NCI-H524 (cell line): ENCODE measurements at regions not wholly inside any gene's neighbourhood (a gene's known extent, or its start where the extent isn't known, plus 50 kb on each side); places are given as distances from the start of the nearest gene placed in this dataset.
A peak's percentile ranks its signal among the peaks of the same experiment; 100 is the strongest.
"Not testable (repeated sequence)": the region's sequence is repeated elsewhere in the genome, so short reads cannot be mapped to it uniquely, and the experiment has no call there.

Experiments used
- DNase-seq, 2 experiments: peaks; one replicate each; lab custom pipeline; 2025; lab: John Stamatoyannopoulos, UW

DNA sequence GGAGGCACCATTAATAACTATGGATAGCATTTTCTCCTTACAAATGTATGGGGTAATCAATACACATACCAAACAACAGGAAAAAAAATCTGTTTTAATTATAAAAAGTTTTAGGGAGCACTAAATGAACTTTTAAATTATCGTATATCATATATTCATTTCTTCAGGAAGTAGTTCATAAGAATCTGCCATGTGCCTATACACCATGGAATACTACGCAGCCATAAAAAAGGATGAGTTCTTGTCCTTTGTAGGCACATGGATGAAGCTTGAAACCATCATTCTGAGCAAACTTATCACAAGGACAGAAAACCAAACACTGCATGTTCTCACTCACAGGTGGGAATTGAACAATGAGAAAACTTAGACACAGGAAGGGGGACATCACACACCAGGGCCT is 162.1 kb upstream of the RASA1 start:
- DNase-seq = no peak

DNA sequence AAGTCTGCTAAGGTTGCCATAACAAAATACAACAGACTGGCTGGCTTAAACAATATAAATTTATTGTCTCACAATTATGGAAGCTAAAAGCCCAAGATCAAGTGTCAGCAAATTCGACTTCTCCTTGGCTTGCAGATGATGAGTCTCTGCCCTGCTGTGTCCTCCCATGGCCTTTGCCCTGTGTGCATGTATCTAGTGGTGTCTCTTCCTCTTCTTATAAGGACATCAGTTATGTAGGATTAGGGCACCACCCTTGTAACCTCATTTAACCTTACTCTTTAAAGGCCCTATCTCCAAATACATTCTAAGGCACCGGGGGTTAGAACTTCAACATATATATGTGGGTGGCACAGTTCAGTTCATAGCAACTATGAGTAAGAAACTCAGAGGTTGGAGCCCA is 157.9 kb upstream of the RASA1 start:
- no peak for DNase-seq

DNA sequence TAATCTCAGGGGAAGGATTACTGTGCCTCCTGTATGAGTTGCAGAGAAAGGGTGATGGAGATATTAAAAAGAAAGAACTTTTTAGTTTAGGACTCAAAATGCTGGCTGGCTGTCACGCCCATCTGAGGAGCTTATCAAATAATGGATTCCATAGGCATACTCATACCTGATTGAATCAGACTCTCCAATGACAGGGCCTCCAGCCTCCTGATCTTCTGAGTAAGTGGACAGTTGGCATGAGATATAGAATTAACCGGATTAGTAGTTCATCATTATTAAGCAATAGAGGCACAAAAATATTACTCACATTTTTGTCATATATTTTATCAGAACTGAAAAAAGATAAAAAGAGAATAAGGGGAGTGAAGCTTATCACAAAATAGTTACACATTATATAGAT is 157.0 kb upstream of the RASA1 start:
- DNase-seq = no peak

DNA sequence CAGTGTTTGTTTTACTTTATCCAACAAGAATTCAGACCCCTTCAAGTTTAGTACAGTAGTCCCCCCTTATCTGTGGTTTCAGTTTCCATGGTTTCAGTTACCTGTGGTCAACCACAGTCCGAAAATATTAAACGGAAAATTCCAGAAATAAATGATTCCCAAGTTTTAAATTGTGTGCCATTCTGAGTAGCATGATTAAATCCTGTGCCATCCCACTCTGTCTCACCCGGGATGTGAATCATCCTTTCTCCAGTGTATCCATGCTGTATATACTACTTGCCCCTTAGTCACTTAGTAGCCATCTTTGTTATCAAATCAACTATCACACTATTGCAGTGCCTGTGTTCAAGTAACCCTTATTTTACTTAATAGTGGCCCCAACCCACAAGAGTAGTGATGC is 153.8 kb upstream of the RASA1 start:
- no peak for DNase-seq

DNA sequence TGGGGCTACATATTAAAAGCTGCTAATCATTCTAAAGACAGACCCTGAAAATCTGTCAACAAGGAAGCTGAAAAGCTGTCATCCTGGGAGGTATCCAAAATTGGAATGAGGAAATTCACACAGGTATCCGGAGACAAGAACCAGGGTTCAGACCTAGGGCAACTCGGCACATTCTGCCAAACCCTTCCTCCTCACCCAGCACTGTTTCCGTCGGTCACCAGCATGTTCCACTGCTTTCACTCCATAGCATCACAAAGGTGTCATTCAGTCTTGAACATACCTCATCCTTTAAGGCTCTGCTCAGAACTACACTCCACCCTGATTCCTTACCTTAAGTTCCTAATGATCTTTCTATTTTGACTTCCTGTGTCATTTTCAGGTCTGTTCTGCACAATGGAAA is 153.1 kb upstream of the RASA1 start:
- DNase-seq = no peak

DNA sequence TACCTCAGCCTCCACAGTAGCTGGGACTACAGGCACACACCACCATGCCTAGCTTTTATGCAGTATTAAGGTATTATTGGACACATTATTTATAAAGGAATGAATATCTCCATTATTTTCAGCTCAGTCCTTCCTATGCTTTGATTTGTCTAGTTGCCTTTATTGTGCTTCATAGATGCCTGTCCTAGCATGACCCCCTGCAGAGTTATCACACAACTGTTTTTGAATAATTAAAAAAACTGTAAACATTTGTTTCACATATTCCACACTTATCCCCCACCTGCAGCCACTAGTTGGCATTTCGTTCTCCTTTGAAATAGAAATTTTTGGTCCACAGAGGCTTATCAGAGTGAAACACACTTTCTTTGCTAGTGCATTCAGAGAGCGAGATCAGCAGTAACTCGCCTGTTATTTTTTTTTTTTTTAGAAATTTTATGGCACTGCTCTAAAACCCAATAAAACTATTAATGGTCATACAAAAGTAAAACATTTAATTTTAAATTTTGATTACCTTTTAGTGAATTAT is 151.8 kb upstream of the RASA1 start:
- DNase-seq = no peak

DNA sequence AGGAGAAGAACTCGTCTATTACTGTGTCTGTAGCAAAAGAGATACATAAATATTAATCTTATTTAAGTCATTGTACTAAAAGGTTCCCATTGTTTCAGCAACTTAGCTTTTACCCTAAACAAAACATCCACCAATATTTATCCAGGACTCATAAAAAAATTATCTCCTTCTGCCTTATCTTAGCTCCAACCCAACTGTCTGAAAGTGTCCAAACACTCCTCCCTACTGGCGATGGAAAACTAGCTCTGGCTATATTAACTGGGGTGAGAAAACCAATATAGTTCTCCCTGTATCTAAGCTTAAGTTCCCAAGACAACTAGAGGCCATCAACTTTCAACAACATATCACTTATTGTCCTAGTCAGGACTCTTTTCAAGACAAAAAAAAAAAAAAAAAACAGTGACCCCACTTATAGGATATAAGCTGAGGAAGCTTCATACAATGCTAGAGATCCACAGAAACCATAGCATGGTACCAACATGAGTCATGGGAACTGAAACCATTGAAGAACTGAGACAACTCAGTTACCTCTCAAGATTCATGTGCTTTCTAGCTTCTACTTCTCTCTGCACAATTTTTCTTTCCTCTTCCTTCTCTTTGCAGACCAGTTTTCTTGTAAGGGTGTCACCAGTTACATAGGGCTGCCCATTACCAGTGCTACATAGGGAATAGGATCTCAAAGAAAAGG is 150.7 kb upstream of the RASA1 start:
- no peak for DNase-seq

DNA sequence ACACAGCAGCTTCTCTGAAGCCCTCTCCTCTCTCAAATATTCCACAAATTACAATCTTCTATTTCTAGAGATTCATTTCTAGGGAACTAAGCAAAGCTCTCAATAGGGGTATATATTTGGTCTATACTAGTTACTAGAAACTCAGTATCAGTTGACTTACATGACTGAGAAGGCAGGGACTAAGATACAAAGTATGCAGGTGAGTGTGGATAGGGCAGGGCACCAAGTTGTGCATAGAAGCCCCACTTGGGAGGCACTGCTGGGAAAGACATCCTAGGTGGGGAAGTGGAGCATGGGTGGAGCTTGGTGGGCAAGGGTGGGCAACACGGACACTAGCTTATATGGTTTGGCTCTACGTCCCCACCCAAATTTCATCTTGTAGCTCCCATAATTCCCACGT is 148.1 kb upstream of the RASA1 start:
- DNase-seq = no peak

DNA sequence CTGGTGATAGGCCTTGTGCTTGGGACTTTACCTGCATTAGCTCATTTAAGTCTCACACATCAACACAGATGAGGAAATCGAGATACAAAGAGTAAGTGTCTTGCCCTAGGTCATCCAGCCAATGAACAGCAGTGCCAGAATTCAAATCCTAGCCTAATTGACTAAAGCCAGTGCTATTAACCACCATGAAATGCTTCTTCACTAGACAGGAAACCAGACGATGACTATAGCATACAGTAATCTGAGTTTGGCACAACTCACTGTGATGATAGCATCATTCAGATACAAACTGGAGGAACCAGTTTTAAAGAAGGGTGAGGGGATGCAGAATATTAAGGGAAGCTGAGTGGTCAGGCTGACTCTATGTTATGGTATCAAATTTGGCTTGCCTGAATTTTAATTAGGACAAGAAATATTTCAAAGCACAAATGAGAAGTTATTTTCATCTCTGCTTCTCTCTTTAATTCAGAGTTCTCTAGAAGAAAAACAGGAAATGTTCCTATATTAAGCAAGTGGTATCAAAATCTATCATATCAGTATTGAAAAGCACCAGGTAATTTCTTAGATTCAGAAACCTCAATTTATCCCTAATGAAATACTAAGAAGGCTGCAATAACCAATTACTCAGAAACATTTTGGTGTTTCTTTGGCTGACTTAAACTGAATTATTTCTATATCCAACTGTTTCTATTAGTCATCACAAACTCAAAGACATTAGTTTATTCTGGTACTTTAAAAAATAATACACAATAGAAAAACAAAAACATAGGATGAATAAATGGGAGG is 147.0 kb upstream of the RASA1 start:
- no peak for DNase-seq

DNA sequence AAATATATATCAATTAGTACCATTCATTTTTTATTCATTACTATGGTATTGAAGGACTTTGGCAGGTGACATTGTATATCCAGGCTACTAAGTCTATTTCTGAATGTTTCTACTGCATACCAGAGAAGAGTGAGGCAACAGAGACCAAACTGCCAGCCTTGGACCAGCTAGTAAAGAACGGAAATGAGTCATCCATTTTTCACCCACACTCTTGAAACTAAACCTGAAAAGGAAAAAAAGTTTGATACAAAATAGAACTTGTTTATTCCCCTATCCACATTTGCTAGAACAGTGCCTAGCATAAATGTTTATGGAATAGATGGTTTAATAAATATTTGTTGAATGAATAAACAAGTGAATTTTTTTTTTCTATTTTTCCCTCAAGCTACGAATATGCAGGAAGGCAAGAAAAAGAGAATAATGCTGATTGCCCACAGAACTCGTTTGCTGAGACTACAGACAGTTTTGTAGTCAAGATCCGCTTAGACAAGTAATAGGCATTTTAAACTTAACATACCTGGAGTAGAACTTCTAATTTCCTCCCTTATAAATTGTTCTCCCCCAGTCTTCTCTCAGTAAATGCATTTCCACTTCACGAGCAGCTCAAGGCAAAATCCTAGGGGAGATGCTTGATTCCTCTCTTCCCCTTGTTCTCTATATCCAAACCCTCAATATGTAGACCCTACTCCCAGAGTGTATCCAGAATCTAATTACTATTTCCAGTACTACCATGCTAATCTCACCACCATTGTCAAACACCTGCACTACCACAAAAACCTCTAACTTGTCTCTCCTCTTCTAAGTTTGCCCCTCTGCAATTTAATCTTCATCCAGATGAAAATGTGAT is 146.2 kb upstream of the RASA1 start:
- DNase-seq = no peak

DNA sequence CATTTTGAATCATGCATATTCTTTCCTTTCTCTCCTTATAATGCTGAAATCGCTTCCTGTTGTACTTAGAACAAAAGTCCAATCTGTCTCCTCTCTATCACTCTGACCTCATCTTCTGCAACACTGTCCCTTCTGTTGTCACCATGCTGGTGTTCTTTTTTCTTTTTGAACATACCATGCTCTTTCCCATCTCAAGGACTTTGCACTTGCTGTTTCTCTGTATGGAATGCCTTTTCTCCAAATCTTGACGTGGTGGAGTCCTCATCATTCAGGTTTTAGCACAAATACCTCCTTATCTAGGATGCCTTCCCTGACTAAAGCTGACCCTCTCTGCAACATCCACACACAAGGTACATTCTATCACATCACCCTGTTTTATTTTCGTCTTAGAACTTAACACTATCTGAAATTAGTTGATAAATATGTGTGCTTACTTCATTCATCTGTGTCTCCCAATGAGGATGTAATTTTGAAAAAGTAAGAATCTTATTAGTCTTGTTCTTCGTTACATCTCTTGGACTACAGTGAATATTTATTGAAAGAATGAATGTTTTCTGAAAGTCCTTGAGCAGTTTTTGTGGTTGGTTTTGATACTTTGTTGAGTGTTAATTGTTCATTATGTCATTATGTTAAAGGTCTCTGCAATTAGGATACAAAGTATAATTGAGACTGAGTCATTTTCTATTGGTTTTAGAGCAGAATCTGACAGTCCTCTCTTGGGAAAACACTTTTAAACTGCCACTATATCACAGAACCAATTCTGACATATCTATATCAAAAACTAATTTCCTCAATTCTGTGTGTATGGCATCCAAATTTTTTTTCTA is 145.3 kb upstream of the RASA1 start:
- no peak for DNase-seq

DNA sequence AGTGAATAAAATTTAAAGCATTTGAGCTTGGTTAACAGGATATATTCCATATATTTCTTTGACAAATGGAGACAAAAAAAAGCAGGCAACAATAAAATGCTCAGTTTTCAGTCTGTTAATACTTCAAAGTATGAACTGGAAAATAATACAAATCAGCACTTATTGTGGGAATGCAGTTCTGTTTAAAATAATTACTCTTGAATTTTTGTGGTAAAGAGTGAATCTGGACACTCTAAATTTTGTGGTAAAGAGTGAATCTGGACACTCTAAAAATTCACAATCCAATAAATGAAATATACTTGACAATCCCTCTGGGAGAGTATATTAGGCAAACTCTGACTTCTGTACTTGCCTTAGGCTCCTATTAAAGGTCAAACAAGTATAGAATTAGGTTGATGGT is 141.9 kb upstream of the RASA1 start:
- no peak for DNase-seq

DNA sequence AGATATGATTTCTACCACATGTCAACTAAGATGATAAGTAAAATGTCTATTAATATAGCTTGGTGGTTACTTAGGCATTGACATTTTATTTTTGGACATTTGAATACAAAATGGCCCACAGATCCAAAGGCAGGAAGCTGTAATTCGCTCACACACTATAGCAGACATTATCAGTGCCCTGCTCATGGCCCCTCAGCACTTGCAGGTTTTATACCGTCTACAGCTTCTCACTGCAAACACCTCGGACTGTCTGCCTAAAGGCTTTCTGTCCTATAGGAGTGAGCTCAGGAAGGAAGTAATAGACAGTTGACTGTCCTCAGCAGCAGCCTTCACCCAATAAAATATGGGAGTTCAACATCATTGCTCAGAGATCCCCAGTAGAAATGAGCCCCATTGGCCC is 140.8 kb upstream of the RASA1 start:
- no peak for DNase-seq

DNA sequence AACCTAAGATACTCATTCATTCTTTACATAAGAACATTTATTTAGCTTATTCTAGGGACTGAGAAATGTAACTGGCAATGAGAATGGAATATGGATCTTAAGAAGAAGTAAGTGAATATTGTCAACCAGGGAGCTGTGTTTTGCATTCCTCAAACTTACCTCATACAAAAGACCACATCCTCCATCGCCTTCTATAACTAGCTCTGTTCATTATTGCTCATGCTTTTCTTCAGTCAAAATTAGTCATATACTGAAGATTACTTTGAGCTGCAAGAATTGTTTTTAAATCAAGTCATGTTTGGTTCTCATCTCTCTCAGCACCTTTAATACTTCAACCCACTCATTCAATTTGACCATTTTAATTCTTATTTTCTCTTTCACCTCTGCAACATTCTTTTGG is 140.3 kb upstream of the RASA1 start:
- DNase-seq = no peak

DNA sequence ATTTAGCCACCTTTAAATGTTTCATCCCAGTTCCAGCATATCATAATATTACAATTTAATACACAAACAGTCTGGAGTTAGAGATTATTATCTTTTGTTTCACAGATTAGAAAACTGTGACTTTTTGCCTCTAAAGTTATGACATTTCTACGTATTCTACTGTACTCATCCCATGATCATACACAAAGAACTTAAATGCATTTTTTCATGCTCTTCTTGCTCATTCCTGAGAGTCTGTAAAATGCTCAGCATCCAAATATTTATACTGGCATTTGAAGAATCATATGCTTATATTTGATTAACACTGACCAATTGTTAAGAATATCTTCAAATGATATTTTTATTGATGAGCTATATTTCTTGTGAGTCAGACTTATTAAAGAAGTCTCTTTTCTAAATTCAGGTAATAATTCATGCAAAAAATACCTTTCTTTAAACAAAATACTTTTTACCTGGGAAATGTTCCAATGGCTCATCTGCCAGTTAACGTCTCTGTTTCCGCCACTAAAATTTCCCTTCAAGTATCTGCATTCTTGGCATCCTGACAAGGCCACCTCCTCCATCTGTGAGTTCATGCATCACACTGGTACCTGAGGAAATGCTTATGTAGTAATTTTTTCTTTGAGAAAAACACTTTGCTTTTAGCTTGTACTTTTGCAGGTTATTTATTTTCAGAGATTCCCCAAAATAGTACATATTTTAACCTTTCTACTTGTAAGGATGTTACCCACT is 139.6 kb upstream of the RASA1 start:
- peak in 1 of 2 experiments; percentile 17 for DNase-seq

DNA sequence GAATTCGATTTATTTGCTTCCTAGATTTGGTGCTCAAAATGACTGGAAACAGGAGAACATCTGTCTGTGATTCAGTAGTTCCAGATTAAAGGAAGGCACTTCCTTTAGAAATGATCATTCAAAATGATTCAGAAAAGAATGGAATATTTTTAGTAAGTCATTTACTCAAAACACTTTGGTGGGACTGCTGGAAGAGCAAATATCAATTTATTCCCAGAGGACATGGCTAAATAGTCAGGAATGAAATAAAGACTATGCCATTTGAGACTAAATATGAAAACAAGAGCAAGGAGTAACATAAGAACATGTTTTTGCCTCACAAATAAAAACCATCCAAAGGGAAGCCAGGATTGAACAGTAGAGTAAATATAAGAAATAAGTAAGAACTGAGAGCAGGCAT is 138.6 kb upstream of the RASA1 start:
- no peak for DNase-seq

DNA sequence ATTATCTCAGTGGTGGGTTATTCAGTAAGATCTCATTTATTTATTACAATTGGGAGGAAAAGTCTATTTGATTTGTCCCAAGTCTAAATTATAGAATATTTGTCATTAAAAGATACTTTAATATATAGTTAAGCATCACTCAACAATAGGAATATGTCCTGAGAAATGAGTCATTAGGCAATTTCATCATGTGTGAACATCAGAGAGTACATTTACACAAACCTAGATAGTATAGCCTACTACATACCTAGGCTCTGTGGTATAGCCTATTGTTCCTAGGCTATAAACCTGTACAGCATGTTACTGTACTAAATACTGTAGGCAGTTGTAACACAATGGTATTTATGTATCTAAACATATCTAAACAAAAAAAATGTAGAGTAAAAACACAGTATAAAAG is 135.0 kb upstream of the RASA1 start:
- DNase-seq = no peak

DNA sequence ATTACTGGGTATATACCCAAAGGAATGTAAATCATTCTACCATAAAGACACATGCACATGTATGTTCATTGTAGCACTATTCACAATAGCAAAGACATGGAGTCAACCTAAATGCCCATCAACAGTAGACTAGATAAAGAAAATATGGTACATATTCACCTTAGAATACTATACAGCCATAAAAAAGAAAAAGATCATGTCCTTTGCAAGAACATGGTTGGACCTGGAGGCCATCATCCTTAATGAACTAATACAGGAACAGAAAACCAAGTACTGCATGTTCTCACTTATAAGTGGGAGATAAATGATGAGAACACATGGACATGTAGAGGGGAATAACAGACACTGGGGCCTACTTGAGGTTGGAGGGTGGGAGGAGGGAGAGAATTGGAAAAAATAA is 133.2 kb upstream of the RASA1 start:
- DNase-seq = not testable (repeated sequence)

DNA sequence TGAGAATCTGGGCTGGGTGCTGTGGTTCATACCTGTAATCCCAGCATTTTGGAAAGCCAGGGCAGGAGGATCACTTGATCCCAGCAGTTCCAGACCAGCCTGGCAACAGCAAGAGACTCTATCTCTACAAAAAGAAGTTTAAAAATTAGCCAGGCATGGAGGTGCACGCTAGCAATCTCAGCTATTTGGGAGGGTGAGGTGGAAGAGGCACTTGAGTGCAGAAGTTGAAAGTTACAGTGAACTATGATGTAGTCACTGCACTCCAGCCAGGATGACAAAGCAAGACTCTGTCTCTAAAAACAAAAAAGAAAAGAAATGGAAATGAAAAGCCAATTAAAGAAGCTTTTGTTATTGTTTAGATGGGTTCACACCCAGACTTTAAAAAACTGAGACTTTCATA is 131.6 kb upstream of the RASA1 start:
- no peak for DNase-seq

DNA sequence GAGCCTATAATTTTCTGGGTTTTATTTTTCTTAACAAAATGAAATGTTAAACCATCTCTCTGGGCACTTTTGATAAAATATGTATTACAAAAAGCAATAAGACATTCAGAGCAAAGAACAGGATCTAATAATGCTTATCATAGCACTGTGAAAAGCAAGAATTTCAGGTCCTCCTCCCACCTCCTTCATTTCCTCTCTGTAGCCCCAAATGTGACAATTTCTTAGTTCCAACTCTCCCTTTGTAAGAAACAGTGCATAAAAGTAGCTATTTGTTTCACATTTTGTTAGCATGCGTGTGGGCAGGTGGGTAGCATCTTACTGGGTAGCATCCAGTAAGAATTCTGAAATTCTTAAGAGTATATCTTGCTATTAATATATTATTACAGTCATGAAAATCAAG is 130.9 kb upstream of the RASA1 start:
- no peak for DNase-seq

DNA sequence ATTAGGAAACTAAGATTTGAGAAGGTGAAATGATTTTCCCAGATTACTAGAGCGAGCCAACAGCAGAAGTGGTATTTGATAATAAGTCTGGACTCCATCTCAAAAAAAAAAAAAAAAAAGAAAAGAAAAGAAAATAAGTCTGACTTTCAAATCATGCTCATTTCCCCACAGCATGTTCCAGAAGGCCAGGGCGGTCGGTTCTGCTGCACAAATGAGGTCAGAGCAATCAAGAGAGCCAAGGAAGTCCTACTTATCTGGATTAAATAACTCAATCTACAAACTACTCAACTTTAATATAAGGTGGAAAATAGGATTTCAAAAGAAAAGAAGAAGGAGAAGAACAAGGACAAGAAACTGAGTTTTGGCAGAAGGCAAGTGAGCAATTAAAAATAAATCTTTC is 130.4 kb upstream of the RASA1 start:
- DNase-seq = no peak
